Duodenal mucosa (tissue), 2 donors: ENCODE measurements at regions not wholly inside any gene's neighbourhood (a gene's known extent, or its start where the extent isn't known, plus 50 kb on each side); places are given as distances from the start of the nearest gene placed in this dataset.
"Not testable (repeated sequence)": the region's sequence is repeated elsewhere in the genome, so short reads cannot be mapped to it uniquely, and the experiment has no call there.

Experiments
- H3K27ac ChIP-seq: one replicate; pipeline ENCODE4 v1.7.0; 2013; ENCODE audit warnings: low read depth, low read length
- H3K27me3 ChIP-seq, 2 donors: one replicate each; pipeline ENCODE4 v1.7.0; 2013; ENCODE audit warnings: low read length in 2 of 2, control low read depth in 1 of 2; ENCODE audit not compliant: insufficient read depth in 2 of 2, control insufficient read depth in 1 of 2
- H3K36me3 ChIP-seq, 2 donors: one replicate each; pipeline ENCODE4 v1.7.0; 2013; ENCODE audit warnings: low read length in 2 of 2, control low read depth in 1 of 2; ENCODE audit not compliant: insufficient read depth in 2 of 2, control insufficient read depth in 1 of 2
- H3K4me1 ChIP-seq, 2 donors: one replicate each; pipeline ENCODE4 v1.7.0; 2013; ENCODE audit warnings: low read length in 2 of 2, control low read depth in 1 of 2; ENCODE audit not compliant: insufficient read depth in 2 of 2, control insufficient read depth in 1 of 2
- H3K4me3 ChIP-seq, 2 donors: one replicate each; pipeline ENCODE4 v1.7.0; 2013; ENCODE audit warnings: low read length in 2 of 2, low read depth in 1 of 2
- H3K9ac ChIP-seq, 2 donors: one replicate each; pipeline ENCODE4 v1.7.0; 2013; ENCODE audit warnings: low read length in 2 of 2, low read depth in 1 of 2
- H3K9me3 ChIP-seq, 2 donors: one replicate each; pipeline ENCODE4 v1.7.0; 2013; ENCODE audit warnings: low read length in 2 of 2, control low read depth in 1 of 2; ENCODE audit not compliant: control insufficient read depth in 1 of 2

DNA sequence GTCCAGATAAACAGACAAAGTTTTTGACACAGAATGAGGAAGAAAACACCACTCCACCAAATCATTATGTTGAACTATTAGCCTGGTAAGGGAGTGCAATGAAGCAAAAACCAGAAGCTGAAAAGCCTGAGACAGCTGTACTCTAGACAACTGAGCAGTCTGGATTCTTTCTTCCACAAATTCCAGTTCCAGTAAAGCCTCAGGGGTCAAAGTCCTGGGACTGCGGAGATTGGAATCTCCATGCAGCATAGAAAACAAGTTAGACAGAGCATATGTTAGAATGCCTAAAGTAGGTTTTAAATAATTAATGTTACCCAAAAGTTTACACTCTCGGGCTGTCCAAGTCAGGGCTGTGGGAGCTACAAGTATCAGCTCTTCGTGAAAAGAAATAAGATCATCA is 263.2 kb downstream of the TECRL start:
- Histone ChIP-seq H3K4me1 (no peaks in the 10 kb centered on the region), H3K9me3 (peaks cover 17 to 18% of the 10 kb centered on the region in 2 donors), H3K27ac (no peak overlapping the region), H3K4me3 (no peak overlapping the region), H3K27me3 (no peaks in the 10 kb centered on the region), H3K9ac (no peak overlapping the region), H3K36me3 (no peaks in the 10 kb centered on the region)

DNA sequence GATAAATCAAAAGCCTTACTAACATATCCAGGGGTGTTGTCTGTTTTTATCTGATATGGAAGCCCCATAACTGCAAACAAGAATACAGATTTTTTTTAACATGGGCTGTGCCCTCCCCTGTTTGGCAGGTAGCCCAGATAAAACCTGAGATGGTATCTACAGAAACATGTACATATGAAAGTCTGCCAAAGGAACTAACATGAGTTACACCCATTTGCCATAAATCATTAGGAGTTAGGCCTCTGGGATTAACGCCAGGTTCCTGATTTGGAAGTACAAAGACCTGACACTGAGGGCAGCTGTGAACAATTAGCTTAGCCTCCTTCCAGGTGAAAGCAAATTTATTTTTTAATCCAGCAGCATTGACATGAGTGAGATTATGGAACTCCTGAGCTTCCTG is 264.3 kb downstream of the TECRL start:
- H3K4me1 ChIP-seq, result no peaks in the 10 kb centered on the region
- H3K27me3 ChIP-seq, result no peaks in the 10 kb centered on the region
- H3K9me3 ChIP-seq, result peaks cover 15 to 18% of the 10 kb centered on the region in 2 donors
- no peaks in the 10 kb centered on the region for H3K36me3 ChIP-seq
- H3K4me3 ChIP-seq, result no peak overlapping the region
- H3K27ac ChIP-seq, result no peak overlapping the region
- H3K9ac ChIP-seq, result no peak overlapping the region

DNA sequence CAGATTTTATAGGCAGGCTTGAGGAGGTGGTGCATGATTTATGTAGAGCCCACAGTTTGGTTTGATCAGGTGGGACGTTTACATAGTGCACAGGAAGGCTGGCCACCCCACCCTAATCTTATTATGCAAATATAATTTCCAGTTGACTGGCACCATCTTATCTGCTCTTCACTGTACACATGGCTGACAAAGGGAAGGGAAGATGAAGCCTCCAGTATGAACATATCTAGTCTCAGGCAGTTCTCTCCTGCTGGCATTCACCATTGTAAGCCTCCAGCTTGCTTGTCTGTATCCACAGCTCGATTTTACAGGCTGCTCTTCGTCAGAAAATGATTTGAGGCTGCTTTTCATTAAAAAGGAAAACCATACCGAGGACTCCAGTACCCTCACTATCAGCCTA is 278.3 kb downstream of the TECRL start:
- no peak overlapping the region for H3K4me3 ChIP-seq
- no peaks in the 10 kb centered on the region for H3K36me3 ChIP-seq
- no peaks in the 10 kb centered on the region for H3K9me3 ChIP-seq
- H3K9ac ChIP-seq, result no peak overlapping the region
- H3K27me3 ChIP-seq, result no peaks in the 10 kb centered on the region
- no peaks in the 10 kb centered on the region for H3K4me1 ChIP-seq
- no peak overlapping the region for H3K27ac ChIP-seq

DNA sequence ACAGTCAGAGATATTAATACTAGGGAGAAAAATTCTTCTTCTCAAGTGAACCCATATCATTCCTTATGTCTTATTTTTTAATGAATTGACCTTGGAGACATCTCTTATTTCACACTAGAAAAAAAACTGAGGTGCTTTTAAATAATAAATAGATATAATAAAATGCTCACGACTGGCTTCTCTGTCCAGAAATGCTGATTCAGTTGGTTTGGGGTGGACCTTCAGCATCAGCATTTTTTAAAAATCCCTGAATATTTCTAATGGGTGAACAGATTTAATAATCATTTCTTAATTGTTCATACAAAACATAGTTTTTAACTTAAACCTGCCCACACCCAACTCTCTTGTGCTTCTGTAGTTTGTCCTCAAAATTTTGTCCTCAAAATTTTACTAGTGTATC is 283.9 kb downstream of the TECRL start:
- H3K4me1 ChIP-seq, result no peaks in the 10 kb centered on the region
- peaks cover 0 to 8% of the 10 kb centered on the region in 2 donors for H3K9me3 ChIP-seq
- no peak overlapping the region for H3K4me3 ChIP-seq
- no peak overlapping the region for H3K9ac ChIP-seq
- no peaks in the 10 kb centered on the region for H3K27me3 ChIP-seq
- no peak overlapping the region for H3K27ac ChIP-seq
- no peaks in the 10 kb centered on the region for H3K36me3 ChIP-seq

DNA sequence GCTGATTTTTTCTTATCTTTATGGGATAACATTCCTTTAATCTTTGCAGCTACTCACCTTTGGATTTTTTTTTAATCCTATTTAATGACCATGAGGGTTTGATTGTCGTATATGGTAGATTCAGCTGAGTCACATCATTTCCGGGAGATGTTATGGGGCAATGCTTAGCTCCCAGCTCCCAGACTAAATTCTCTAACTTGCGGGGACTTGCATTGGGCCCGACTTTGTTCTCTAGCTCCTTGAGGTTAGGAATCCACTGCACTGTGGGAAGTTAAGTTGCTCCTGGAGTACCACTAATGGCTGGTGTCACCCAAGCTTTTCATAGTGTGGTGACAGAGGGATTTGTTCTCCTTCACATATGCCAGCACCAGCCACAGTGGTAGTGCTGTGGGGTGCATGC is 287.4 kb downstream of the TECRL start:
- Histone ChIP-seq H3K4me1 (no peaks in the 10 kb centered on the region), H3K36me3 (no peaks in the 10 kb centered on the region)

DNA sequence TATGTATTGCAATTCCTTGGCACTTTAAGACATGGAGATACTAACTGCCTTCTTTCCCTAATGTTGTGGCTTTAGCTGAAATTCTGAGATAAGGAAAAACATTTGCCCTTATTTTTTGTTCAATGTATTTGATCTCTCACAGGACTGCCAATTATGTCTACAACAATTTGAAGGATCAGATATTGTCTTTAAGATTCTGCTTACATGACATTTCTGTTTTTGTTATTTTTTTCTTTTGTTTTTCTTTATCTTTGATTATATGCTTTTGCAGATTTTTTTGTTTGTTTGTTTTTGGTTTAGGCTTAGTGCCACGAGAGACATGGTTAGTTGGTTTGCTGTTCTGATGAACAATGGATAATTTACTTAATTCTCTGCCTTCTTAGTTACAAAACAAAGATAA is 303.3 kb downstream of the TECRL start:
- Histone ChIP-seq H3K27ac (no peak overlapping the region), H3K9me3 (no peaks in the 10 kb centered on the region), H3K9ac (no peak overlapping the region), H3K4me1 (no peaks in the 10 kb centered on the region), H3K4me3 (no peak overlapping the region), H3K27me3 (no peaks in the 10 kb centered on the region), H3K36me3 (no peaks in the 10 kb centered on the region)

More for the DNA sequence above, 287.4 kb downstream of the TECRL start:
- Histone ChIP-seq H3K9ac (no peak overlapping the region), H3K27me3 (no peaks in the 10 kb centered on the region), H3K27ac (no peak overlapping the region), H3K9me3 (peaks cover 8 to 9% of the 10 kb centered on the region in 2 donors), H3K4me3 (no peak overlapping the region)

DNA sequence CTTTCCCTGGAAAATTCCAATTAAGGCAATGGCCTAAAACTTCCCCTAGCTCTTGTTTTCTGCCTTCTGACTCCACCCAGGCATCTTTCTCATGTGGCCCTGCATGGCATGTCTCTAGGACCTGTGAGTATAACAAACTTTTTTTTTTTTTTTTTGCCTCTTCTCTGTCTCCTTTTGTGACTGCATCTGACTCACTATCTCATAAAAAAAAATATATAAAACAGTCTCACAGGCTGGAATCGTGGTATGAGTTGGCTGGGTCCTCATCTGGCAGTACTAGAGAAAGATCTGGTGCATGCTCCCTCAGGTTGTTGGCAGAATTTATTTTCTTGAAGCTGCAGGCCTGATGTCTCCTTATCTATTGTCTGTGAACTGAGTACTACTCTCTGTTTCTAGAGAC is 313.9 kb downstream of the TECRL start:
- Histone ChIP-seq H3K9ac (no peak overlapping the region), H3K36me3 (no peaks in the 10 kb centered on the region), H3K27me3 (no peaks in the 10 kb centered on the region), H3K9me3 (peaks cover 0 to 9% of the 10 kb centered on the region in 2 donors), H3K4me1 (no peaks in the 10 kb centered on the region), H3K27ac (no peak overlapping the region), H3K4me3 (no peak overlapping the region)

DNA sequence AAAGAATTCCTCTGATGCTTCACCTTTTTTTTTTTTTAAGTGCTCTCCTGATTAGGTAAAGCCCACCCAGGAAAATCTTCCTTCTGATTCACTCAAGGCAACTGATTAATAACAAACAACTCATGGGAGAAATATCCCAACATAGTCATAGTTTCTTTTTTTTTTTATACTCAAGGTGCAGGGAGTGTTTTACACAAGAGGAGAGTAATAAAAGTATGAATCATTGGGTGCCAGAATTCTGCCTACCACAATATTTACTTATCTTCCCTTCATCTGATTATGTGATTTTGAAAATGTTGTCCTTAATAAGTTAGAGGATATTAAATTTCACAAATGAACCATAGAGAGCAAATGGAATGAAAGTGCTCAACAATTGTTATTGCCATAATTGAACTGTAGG is 329.9 kb downstream of the TECRL start:
- no peaks in the 10 kb centered on the region for H3K27me3 ChIP-seq
- H3K36me3 ChIP-seq, result no peaks in the 10 kb centered on the region
- no peak overlapping the region for H3K27ac ChIP-seq
- no peak overlapping the region for H3K4me3 ChIP-seq
- H3K4me1 ChIP-seq, result no peaks in the 10 kb centered on the region
- no peak overlapping the region for H3K9ac ChIP-seq
- H3K9me3 ChIP-seq, result peaks cover 0 to 4% of the 10 kb centered on the region in 2 donors

DNA sequence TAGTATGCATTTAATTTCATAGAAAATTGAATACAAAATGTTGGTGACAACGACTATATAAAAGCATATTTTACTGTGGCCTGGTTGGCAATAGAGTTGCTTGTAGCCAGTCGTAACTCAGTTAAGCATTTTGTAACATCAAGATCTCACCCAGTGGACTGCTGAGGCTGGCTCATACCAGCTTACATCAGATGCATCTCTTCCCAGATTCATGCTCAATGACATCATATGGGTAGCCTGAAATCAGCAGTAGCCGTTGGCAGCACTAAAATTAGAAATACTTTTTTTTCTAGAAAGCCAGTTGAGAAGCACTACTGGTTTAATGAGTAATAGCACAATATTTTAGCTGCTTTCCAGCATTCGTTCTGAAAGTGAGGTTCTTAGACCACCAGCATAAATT is 341.2 kb downstream of the TECRL start:
- no peak overlapping the region for H3K27ac ChIP-seq
- no peaks in the 10 kb centered on the region for H3K36me3 ChIP-seq
- H3K4me1 ChIP-seq, result no peaks in the 10 kb centered on the region
- H3K9me3 ChIP-seq, result peaks cover 0 to 4% of the 10 kb centered on the region in 2 donors
- no peak overlapping the region for H3K4me3 ChIP-seq
- no peak overlapping the region for H3K9ac ChIP-seq
- H3K27me3 ChIP-seq, result no peaks in the 10 kb centered on the region

DNA sequence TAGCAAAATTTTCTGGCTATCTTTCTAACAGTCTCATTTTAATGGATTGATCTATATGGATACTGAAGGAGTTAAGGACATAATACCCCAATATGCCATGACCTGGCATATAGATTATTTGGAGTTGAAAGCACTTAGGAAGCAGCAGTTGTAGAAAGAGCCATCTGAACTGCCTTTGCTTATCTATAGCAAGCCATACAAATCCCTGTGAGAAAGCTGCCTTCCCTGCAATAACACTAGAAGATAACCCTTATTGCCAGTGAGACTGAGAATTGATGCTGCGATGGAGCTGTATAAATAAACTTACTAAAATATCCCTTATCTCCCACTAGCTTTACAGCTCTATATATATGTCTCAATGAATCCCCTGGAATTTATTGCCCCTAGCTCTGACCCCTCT is 346.3 kb downstream of the TECRL start:
- peaks cover 4 to 5% of the 10 kb centered on the region in 2 donors for H3K9me3 ChIP-seq
- no peaks in the 10 kb centered on the region for H3K27me3 ChIP-seq
- no peak overlapping the region for H3K9ac ChIP-seq
- no peaks in the 10 kb centered on the region for H3K4me1 ChIP-seq
- H3K4me3 ChIP-seq, result no peak overlapping the region
- H3K27ac ChIP-seq, result no peak overlapping the region
- H3K36me3 ChIP-seq, result no peaks in the 10 kb centered on the region

DNA sequence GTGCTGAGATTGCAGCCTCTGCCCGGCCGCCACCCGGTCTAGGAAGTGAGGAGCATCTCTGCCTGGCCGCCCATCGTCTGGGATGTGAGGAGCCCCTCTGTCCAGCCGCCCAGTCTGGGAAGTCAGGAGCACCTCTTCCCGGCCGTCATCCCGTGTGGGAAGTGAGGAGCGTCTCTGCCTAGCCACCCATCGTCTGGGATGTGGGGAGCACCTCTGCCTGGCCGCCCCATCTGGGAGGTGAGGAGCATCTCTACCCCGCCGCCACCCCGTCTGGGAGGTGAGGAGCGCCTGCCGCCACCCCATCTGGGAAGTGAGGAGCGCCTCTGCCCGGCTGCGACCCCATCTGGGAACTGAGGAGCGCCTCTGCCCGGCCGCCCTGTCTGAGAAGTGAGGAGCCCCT is 372.2 kb downstream of the TECRL start:
- H3K36me3 ChIP-seq, result not testable (repeated sequence)

More for the DNA sequence above, 372.2 kb downstream of the TECRL start:
- H3K27ac ChIP-seq, H3K4me1 ChIP-seq, H3K27me3 ChIP-seq, H3K4me3 ChIP-seq, H3K9ac ChIP-seq, H3K9me3 ChIP-seq: not testable (repeated sequence)
